ENCODE measurements at regions not wholly inside any gene's neighbourhood (a gene's known extent, or its start where the extent isn't known, plus 50 kb on each side); places are given as distances from the start of the nearest gene placed in this dataset.
"Not testable (repeated sequence)": the region's sequence is repeated elsewhere in the genome, so short reads cannot be mapped to it uniquely, and the experiment has no call there.

GRCh38 chr6:814378-815347 is 121.7 kb upstream of the EXOC2 start:
- DNase-seq (ENCODE audit: low read depth) = no peak

- DNase-seq (ENCODE audit: low read depth) = peak; percentile 4
Observed at GRCh38 chr6:811831-812230, 118.9 kb upstream of the EXOC2 start.

DNA sequence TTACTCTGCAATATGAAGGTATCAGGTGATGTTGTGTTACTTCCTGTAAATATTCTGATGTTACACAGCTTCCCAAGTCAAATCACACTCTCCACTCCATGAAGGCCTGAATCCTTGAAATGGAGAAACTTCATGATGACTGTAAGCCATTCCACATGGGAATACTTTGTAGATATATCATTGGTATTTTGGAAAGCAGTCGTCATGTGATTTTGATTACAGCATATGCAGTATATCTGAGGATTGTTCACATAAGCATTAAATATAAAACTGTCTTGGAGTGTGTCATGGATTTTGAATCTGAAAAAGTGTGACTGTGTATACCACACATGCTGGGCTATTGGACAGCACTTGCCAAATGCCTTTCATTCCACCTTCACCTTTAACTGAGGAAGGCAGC is 118.3 kb upstream of the EXOC2 start:
- no peak for DNase-seq (ENCODE audit: low read depth)

GRCh38 chr6:804771-805170 is 111.8 kb upstream of the EXOC2 start:
- no peak for DNase-seq (ENCODE audit: low read depth)

- no peak for DNase-seq (ENCODE audit: low read depth)
Observed at GRCh38 chr6:804317-804716, 111.4 kb upstream of the EXOC2 start.

- DNase-seq (ENCODE audit: low read depth) = no peak
Observed at GRCh38 chr6:803191-803977, 110.4 kb upstream of the EXOC2 start.

DNA sequence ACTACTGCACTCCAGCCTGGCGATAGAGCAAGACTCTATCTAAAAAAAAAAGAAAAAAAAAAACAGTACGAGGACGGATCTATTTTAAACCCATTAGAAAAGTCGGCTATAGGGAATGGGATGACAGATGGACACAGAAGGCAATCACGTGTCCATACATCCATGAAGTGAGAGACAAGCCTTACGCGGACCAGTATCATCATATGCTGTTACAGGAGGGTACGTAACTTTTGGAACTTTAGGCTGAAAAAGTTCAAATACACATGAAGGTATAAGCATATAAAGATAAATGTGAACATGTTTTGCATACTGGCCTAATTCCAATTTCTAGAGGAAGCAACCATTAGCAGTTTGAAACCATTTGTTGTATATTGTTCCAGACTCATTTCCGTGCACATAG is 109.8 kb upstream of the EXOC2 start:
- DNase-seq (ENCODE audit: low read depth) = no peak

DNA sequence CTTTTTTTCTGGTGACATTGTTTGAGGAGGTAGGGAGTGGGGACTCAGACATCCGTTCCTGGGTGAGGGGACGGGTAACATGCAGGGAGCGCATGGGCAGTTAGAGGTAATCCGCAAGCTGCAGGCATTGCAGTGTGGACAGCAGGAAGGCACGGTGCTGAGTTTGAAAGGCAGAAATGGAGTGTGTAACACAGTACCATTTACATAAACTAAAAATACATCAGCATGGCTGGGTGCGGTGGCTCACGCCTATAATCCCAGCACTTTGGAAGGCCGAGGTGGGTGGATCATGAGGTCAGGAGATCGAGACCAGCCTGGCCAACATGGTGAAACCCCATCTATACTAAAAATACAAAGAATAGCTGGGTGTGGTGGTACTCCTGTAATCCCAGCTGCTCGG is 109.3 kb upstream of the EXOC2 start:
- not testable (repeated sequence) for DNase-seq (ENCODE audit: low read depth)

DNA sequence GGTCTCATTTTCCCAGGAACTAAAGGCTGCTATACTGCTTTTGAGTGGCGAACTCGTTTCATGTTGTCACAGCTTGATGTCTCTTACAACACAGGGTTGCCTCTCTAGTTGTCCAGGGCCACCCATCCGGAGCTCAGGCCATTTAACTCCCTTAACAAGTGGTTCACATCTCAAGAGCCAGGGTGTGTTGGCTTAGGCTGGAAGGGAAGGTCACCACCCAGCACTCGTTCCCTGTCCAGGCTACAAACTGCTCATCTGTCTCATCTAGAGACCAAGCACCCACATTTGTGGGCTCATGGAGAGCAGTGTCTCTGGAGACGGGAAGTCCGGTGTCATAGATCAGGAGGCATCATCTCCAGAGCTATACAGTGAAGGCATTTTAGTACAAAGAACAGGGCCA is 106.8 kb upstream of the EXOC2 start:
- no peak for DNase-seq (ENCODE audit: low read depth)

- peak; percentile 65 for DNase-seq (ENCODE audit: low read depth)
Observed at GRCh38 chr6:797479-798077, 104.6 kb upstream of the EXOC2 start.

DNA sequence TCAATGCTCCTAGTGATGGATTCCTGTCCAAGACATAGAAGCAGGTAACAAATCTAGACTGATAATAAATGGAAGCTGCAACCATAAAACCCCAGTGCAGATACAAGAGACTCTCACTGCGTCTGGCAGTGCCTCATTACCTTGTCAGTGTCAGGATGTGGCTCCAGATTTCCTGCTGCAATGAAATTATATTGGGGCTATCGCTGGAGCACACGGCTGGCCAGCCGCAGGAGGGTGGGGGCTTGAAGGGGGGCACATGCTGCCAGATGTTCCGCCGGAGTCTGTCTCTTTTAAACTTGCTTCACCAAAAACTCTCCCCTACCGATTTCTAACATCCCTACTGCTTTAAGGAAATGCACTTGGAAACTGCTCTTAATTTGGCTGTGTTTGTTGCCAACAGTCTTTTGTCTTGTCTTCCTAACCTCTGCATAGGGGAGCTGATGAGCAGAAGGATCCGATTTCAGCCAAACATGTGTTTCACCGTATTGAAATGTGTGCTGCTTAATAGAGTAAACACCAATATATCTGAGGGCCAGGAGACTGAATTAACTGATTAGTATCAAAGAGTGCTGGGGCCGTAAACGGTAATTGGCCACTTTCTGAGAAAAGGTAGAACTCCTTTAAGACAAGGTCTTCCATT is 102.2 kb upstream of the EXOC2 start:
- no peak for DNase-seq (ENCODE audit: low read depth)

DNA sequence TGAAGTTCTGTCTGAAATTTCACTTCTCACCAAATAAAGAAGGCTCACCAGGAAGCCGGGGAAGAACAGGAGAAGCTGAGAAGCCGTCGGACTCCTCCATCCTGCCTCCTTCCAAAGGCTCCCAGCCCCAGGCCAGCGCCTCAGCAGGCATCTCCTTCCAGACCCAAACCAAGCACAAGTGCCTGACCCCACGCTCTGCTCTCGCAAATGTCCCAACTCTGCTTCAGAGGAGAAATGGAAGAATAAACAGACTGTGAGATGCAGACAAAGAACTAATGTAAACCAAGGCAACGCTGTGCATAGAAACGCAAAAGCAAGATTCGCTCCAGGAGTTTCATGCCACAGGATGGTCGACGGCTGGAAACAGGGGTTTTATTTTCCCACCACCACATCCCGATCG is 100.3 kb upstream of the EXOC2 start:
- DNase-seq (ENCODE audit: low read depth) = no peak

DNA sequence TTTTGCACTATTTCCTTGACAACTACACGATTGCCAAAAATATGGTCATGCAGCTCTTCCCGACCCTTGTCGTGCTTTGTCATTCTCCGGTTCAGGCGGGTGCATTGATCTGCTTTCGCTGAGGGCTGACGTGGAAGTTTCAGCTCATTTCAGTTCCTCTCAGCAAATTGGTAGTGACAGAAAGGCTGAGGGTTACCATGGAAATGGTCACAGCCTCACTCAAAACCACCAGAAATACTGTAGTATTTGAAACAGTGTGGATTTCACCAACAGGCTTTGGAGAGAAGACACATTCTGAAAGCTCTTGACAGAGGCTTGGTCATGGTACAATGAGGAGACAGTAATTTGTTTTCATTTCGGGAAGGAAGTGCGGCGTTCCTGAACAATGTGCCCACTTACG is 99.7 kb upstream of the EXOC2 start:
- no peak for DNase-seq (ENCODE audit: low read depth)

GRCh38 chr6:788058-788457 is 95.1 kb upstream of the EXOC2 start:
- DNase-seq (ENCODE audit: low read depth) = no peak

- DNase-seq (ENCODE audit: low read depth) = peak; percentile 11
Observed at GRCh38 chr6:786946-787763, 94.2 kb upstream of the EXOC2 start.

GRCh38 chr6:783966-784735 is 91.2 kb upstream of the EXOC2 start:
- DNase-seq (ENCODE audit: low read depth) = no peak

DNA sequence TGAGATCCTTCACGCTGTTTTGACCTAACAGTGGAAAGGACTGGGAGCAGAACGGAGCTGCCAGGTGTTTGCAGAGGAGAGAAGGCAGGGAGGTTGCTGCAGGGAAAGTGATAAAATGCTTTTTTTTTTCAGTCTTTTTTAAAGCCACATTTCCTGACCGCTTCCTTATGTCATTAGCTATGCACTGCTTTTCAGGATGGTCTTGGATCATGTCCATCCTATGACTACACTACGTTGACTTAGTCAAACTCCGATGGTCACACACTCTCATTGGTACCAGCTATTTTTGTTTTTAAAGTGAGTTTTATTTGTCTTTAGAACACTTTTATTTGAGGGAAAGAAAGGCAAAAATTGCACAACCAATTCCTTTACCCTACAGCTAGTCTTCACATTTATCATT is 89.2 kb upstream of the EXOC2 start:
- DNase-seq (ENCODE audit: low read depth) = peak; percentile 12

DNA sequence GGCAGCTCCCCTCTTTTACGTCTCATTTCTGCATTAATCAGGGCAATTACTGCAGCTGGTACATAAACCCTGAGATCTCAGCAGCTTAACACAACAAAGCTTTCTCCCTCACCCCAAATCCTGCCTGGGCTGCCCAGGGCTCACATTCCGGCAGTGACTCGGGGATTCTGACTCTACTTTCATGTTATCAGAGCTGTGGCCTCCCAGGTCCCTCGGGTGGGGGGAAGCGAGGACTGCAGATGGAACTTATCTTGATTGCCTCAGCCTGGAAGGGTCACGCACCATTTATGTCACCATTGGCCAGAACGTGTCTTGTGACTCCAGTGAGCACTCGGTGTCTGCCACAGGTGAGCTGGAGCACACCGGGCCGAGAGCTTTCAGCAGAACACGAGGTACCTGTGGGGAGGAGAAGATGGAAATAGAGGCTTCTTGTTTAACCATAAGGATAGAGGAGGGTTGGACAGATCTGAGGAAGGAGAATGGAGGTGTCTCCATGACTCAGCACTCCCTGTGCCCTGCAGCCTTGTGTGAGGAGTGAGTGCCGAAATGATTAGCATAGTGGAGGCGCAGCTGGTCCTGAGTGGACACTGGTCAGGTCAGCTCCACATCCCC is 88.5 kb upstream of the EXOC2 start:
- DNase-seq (ENCODE audit: low read depth) = no peak

GRCh38 chr6:780706-781105 is 87.8 kb upstream of the EXOC2 start:
- DNase-seq (ENCODE audit: low read depth) = no peak

GRCh38 chr6:776951-777350 is 84.0 kb upstream of the EXOC2 start:
- no peak for DNase-seq (ENCODE audit: low read depth)
